ENCODE measurements at regions not wholly inside any gene's neighbourhood (a gene's known extent, or its start where the extent isn't known, plus 50 kb on each side); places are given as distances from the start of the nearest gene placed in this dataset.
A peak's percentile ranks its signal among the peaks of the same experiment; 100 is the strongest.

DNA sequence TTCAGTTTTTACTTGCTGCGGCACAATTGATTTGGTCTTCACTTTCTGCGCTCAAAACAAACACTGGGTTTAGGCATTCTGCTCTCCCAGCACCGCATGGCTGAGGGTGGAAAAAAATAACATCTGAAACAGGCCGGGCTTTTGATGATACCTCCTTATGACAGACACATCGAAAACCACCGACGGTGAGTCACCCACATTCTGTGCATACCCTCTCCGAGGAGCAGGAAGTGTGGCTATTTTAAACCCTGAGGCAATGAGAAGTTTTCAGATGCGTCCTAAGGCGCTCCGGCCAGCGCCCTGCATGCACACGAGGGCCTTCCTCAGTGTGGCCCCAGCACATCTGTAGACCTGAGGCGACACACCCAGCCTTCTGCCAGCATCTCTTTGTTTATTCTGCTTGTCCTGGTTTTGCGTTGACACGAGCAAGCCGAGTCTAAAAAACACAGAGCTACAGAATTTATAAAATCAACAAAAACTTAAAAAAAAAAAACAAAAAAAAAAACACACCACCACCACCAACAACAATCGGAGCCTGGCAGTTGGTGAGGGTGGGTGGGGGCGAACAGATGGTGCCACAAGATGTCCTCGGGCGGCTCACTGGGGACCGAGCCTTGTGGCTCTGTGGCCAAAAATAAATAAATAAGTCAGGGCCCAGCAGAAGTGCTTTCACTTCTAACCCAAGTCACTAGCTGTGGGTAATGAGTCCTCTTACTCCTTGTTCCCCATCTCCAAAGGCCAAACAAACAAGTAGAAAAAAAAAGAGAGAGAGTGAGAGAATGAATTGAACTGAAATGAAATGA, 162.6 kb upstream of the IRF2BP2 start:
- POLR2A ChIA-PET: interaction anchor here (0.7 kb wide), 3 partner anchors 15 to 48 kb away, joined by 3 to 5 read pairs (median 3); no protein-coding TSS in a partner anchor

DNA sequence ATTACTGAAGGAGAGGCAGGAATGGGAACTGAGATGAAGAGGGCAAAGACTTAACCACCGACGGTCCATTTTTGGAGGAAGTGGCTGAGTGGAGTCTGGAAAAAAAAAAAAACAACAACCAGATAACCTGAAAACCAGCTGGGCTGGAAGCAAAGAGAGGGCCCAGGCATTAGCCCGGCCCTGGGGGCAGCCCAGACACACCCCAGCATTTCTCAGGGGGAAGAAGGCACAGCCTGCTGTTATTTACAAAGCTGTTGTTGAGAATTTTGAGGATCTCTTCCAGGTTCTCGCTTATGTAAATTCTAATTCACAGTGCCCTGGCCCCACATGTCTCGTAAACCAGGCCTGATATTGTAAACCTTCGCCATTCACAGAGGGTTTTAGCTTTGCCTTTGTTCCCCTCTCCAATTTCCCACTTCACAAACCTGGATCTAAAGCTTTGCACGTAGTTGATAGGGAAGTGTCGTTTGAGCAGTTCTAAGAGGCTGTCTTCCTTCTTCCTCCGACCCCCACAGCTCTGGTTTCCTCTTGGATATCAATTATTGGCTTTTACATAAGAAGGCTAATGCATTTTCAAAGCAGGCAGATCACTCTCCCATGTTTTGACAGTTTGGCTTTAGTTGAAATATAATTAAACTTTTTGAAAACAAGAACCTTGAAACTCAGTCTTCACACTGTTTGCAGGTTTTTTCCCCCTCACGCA, 161.8 kb upstream of the IRF2BP2 start:
- ChIA-PET POLR2A (interaction anchor here (0.7 kb wide), 1 partner anchor 200 kb away, joined by 3 read pairs; no protein-coding TSS in a partner anchor), CTCF (interaction anchor here (0.6 to 2.4 kb wide), 4 partner anchors 272 to 1443 kb away, joined by 4 to 9 read pairs (median 6); no protein-coding TSS in a partner anchor)
- peaks cover 6% of the 10 kb centered on the region for H3K27me3 ChIP-seq (ENCODE audit: control insufficient read depth, insufficient read depth, low read length)
- peaks cover 21% of the 10 kb centered on the region for H3K9me3 ChIP-seq (ENCODE audit: control insufficient read depth, insufficient read depth, low read length)
- TF ChIP-seq, protein P1, sequence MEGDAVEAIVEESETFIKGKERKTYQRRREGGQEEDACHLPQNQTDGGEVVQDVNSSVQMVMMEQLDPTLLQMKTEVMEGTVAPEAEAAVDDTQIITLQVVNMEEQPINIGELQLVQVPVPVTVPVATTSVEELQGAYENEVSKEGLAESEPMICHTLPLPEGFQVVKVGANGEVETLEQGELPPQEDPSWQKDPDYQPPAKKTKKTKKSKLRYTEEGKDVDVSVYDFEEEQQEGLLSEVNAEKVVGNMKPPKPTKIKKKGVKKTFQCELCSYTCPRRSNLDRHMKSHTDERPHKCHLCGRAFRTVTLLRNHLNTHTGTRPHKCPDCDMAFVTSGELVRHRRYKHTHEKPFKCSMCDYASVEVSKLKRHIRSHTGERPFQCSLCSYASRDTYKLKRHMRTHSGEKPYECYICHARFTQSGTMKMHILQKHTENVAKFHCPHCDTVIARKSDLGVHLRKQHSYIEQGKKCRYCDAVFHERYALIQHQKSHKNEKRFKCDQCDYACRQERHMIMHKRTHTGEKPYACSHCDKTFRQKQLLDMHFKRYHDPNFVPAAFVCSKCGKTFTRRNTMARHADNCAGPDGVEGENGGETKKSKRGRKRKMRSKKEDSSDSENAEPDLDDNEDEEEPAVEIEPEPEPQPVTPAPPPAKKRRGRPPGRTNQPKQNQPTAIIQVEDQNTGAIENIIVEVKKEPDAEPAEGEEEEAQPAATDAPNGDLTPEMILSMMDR (IDR thresholded peaks at IDR 0.05; ENCODE audit: low read depth, low read length): no peak
- peak overlapping the region; percentile 95 for H3K27ac ChIP-seq (ENCODE audit: low read depth, low read length)
- no peak for DNase-seq (ENCODE audit: low read depth, low spot score)
- no peak overlapping the region for H3K4me3 ChIP-seq (ENCODE audit: low read depth, low read length)

More for the DNA sequence above, 162.6 kb upstream of the IRF2BP2 start:
- CTCF ChIA-PET: interaction anchor here (0.6 to 2.4 kb wide), 4 partner anchors 273 to 1444 kb away, joined by 4 to 9 read pairs (median 6); no protein-coding TSS in a partner anchor
- H3K4me3 ChIP-seq (ENCODE audit: low read depth, low read length): no peak overlapping the region
- peaks cover 21% of the 10 kb centered on the region for H3K9me3 ChIP-seq (ENCODE audit: control insufficient read depth, insufficient read depth, low read length)
- H3K27me3 ChIP-seq (ENCODE audit: control insufficient read depth, insufficient read depth, low read length): peaks cover 6% of the 10 kb centered on the region
- H3K27ac ChIP-seq (ENCODE audit: low read depth, low read length): peak overlapping the region; percentile 95
- TF ChIP-seq, protein P1 (IDR thresholded peaks at IDR 0.05; ENCODE audit: low read depth, low read length): no peak
- DNase-seq (ENCODE audit: low read depth, low spot score): peak; percentile 96

DNA sequence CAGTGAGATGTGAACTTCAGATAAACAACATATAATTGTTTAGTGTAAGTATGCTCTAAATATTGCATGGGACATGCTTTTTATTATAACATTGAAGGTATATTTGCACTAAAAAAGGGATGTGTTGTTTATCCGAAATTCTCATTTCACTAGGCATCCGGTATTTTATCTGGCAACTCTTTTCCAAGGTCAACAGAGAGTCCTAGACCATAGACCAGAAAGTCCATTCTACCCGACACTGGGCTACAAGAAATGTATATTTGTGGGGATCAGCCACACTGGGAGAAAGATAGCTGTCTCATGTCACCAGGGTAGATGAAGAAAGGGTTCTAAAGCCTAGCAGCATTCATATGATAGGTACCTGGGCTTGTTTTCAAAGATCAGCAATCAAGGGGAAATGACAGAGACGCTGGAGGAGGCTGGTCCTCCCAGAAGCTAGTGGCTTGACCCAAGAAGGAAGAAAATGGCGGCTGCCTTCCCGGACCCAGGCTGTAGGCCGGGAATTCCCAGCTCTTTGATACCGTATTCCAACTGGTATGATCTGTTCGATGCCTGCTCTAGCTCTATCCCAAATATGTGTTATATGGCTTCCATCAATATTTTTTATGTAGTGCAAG, 161.1 kb upstream of the IRF2BP2 start:
- peak overlapping the region; percentile 3 for H3K27ac ChIP-seq (ENCODE audit: low read depth, low read length)
- no peak overlapping the region for H3K4me3 ChIP-seq (ENCODE audit: low read depth, low read length)
- CTCF ChIA-PET: interaction anchor here (1.8 to 2.4 kb wide), 2 partner anchors 272 to 313 kb away, joined by 6 to 9 read pairs; no protein-coding TSS in a partner anchor
- no peak for DNase-seq (ENCODE audit: low read depth, low spot score)
- TF ChIP-seq, protein P1 (IDR thresholded peaks at IDR 0.05; ENCODE audit: low read depth, low read length): no peak
- POLR2A ChIA-PET: interaction anchor here (0.7 kb wide), 1 partner anchor 200 kb away, joined by 3 read pairs; no protein-coding TSS in a partner anchor
- H3K27me3 ChIP-seq (ENCODE audit: control insufficient read depth, insufficient read depth, low read length): no peaks in the 10 kb centered on the region
- peaks cover 14% of the 10 kb centered on the region; the same call in 1 of the 2 replicates for H3K9me3 ChIP-seq (ENCODE audit: control insufficient read depth, insufficient read depth, low read length)

DNA sequence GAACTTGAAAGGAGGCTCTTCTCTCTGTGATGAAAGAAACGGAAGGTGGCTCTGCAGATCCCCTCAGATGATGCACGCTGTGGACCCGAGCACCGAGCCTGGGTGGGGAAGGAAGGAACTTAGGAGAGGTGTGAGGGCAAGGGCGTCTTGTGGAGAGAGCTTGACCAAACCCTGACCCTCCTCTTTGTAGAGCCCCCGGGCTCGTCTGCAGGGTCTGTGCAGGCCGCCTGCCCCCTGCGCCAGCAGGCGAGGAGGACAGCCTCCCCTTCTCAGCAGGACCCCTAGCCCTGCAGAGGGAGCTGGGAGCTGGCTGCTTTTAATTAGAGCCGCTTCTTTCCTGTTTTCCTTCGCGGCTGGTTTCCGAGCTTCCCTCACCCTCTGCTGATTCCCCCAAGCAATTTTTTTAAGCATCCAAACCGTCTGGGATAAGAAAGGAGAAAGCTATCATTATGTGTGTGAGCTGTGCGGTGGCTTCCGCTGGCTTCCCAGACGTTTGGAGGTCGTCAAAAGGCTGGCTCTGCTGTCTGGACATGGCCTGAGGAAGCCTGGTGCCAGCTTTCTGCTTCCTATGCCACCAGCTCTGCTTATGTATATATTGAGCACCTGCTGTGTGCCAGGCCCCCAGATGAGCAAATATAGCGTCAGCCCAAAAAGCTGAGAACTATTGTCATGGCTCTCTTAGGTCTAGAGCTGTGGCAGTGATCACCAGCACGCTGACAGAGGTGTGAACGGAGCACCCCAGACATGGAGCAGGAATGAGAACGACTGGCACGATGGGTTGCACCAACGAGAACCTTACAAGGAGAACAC, 160.2 kb upstream of the IRF2BP2 start:
- CTCF ChIA-PET: interaction anchor here (2.4 kb wide), 1 partner anchor 271 kb away, joined by 9 read pairs; no protein-coding TSS in a partner anchor
- no peak for DNase-seq (ENCODE audit: low read depth, low spot score)
- Histone ChIP-seq H3K4me3 (ENCODE audit: low read depth, low read length) (no peak overlapping the region), H3K27me3 (ENCODE audit: control insufficient read depth, insufficient read depth, low read length) (no peaks in the 10 kb centered on the region), H3K9me3 (ENCODE audit: control insufficient read depth, insufficient read depth, low read length) (peaks cover 6% of the 10 kb centered on the region; the same call in 1 of the 2 replicates), H3K27ac (ENCODE audit: low read depth, low read length) (no peak overlapping the region)
- POLR2A ChIA-PET: no interaction called here
- TF ChIP-seq, protein P1 (IDR thresholded peaks at IDR 0.05; ENCODE audit: low read depth, low read length): no peak

Data from AG04450 (cell line).